SU-DHL-6 (cell line): ENCODE measurements at regions not wholly inside any gene's neighbourhood (a gene's known extent, or its start where the extent isn't known, plus 50 kb on each side); places are given as distances from the start of the nearest gene placed in this dataset.

Experiments
- EZH2phosphoT487 ChIP-seq: fragments of 200-600 bp; sonication (generic), shearing (Covaris generic); conservative IDR thresholded peaks from 2 replicates; pipeline ENCODE4 v1.6.1; 2018; ENCODE audit warnings: mild to moderate bottlenecking, antibody characterized with exemption, low read length, moderate library complexity, mixed read lengths
- TF ChIP-seq, protein P1 (sequence below): fragments of 200-600 bp; sonication (generic); IDR thresholded peaks from one replicate; pipeline ENCODE4 v1.5.1; 2017; ENCODE audit warnings: antibody characterized with exemption, mild to moderate bottlenecking, low read length, moderate library complexity; ENCODE audit not compliant: insufficient read depth, poor library complexity, severe bottlenecking

DNA sequence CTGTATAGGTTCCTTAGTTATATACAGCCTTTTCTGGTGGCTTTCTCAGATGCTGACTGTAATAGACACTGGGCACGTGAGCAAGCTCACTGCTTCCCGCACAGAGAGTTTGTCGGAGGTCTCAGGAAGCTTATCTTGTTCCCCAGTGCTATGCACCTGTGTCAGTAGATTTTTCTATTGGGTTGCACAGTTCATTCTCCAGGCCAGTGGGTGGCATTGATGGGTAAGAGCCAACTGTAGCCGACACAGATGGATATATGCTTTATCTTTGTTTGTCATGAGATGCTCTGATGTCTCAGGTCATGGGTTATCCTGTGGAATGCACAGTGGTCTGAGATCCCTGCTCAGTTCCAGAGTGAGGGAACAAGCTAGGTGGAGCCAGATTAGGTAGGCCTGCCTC lies 293.0 kb downstream of the GRB14 start:
- TF ChIP-seq, protein P1, sequence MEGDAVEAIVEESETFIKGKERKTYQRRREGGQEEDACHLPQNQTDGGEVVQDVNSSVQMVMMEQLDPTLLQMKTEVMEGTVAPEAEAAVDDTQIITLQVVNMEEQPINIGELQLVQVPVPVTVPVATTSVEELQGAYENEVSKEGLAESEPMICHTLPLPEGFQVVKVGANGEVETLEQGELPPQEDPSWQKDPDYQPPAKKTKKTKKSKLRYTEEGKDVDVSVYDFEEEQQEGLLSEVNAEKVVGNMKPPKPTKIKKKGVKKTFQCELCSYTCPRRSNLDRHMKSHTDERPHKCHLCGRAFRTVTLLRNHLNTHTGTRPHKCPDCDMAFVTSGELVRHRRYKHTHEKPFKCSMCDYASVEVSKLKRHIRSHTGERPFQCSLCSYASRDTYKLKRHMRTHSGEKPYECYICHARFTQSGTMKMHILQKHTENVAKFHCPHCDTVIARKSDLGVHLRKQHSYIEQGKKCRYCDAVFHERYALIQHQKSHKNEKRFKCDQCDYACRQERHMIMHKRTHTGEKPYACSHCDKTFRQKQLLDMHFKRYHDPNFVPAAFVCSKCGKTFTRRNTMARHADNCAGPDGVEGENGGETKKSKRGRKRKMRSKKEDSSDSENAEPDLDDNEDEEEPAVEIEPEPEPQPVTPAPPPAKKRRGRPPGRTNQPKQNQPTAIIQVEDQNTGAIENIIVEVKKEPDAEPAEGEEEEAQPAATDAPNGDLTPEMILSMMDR = no peak
- no peak for TF ChIP-seq EZH2phosphoT487
